GM12891 (cell line): ENCODE measurements at regions not wholly inside any gene's neighbourhood (a gene's known extent, or its start where the extent isn't known, plus 50 kb on each side); places are given as distances from the start of the nearest gene placed in this dataset.
"Not testable (repeated sequence)": the region's sequence is repeated elsewhere in the genome, so short reads cannot be mapped to it uniquely, and the experiment has no call there.

Experiments used
- POLR2AphosphoS5 ChIP-seq: IDR thresholded peaks from 2 replicates; pipeline ENCODE4 v1.6.1; 2011; ENCODE audit warnings: low read depth, low read length, control low read depth
- TAF1 ChIP-seq: IDR thresholded peaks from 2 replicates; pipeline ENCODE4 v1.6.1; 2011; ENCODE audit warnings: low read depth, low read length, control low read depth

DNA sequence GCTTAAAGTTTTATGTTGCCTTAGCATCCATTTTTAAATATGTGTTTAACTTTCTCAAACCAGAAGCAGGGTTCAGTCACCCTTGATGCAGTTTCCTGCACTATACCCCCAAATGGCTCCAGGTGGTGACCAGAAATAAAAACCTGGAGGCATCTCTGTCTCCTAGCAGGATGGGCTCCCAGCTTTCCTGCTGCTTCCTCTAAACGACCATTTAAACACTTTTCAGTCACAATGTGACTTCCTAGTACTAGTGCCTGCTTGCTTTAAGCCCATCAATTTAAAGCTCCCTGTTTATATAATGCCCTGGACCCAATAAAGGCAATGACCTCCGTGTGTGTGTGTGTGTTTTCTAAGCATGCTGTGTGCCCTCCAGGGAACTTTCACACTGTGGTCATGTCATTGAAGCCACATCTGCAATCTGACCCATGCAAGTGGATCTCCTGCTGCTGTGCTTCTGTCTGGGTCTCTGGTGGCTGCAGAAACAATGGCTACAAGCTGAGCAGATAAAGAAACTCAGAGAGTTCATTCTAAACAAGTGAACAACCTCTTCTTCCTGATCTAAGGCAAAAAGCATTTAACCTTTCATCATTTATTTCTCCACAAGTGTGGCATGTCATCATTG is 175.3 kb downstream of the SPATA31A6 start:
- TF ChIP-seq POLR2AphosphoS5, TAF1: not testable (repeated sequence)
